IMR-90 (cell line): ENCODE measurements at regions not wholly inside any gene's neighbourhood (a gene's known extent, or its start where the extent isn't known, plus 50 kb on each side); places are given as distances from the start of the nearest gene placed in this dataset.

Experiments used
- ATAC-seq: fragments of 200-7000 bp; cut with Tn5 transposase; 2 replicates; pipeline ENCODE4 v1.9.1; 2020; ENCODE audit warnings: low read depth, mild to moderate bottlenecking, moderate library complexity
- BruUV-seq: library from RNA; stranded (reverse); fragments of 400-500 nt; replicated peaks from 2 replicates; lab custom pipeline; 2021; lab: Mats Ljungman, UMichigan
- CTCF ChIA-PET: fragments of 300-600 bp; formaldehyde crosslinking; extraction: SDS; loops from one replicate; lab custom pipeline; 2021; ENCODE audit warnings: antibody characterized with exemption; lab: Yijun Ruan, JAX
- POLR2A ChIA-PET: fragments of 300-600 bp; sonication (Branson Sonifier 250); formaldehyde crosslinking; loops from one replicate; lab custom pipeline; 2022; ENCODE audit warnings: antibody characterized with exemption; ENCODE audit not compliant: unreplicated experiment; lab: Charles Lee
- DNase-seq: peaks from one replicate; pipeline ENCODE4 v3.0.0; 2013
- H2AFZ ChIP-seq: replicated peaks from 2 replicates; pipeline ENCODE3; 2013; ENCODE audit warnings: low read length, mild to moderate bottlenecking; ENCODE audit not compliant: poor library complexity
- H2AK5ac ChIP-seq: 2 replicates; pipeline ENCODE4 v1.6.1; 2013; ENCODE audit warnings: low read depth, low read length, inconsistent platforms
- H2AK9ac ChIP-seq: replicated peaks from 2 replicates; pipeline ENCODE3; 2013; ENCODE audit warnings: mild to moderate bottlenecking, low read depth, low read length, moderate library complexity; ENCODE audit not compliant: poor library complexity
- H2BK120ac ChIP-seq: 2 replicates; pipeline ENCODE4 v1.6.1; 2013; ENCODE audit warnings: low read depth, low read length, inconsistent platforms
- H2BK15ac ChIP-seq: 3 replicates; pipeline ENCODE4 v1.6.1; 2013; ENCODE audit warnings: low read depth, low read length, inconsistent platforms
- H2BK20ac ChIP-seq: 2 replicates; pipeline ENCODE4 v1.6.1; 2013; ENCODE audit warnings: low read depth, mild to moderate bottlenecking, inconsistent platforms, low read length, moderate library complexity
- H2BK5ac ChIP-seq: 2 replicates; pipeline ENCODE4 v1.6.1; 2013; ENCODE audit warnings: mild to moderate bottlenecking, low read depth, low read length, inconsistent platforms; ENCODE audit not compliant: poor library complexity, severe bottlenecking
- H3K14ac ChIP-seq: replicated peaks from 2 replicates; pipeline ENCODE4 v1.6.1; 2013; ENCODE audit warnings: low read depth, low read length, inconsistent platforms
- H3K18ac ChIP-seq: 2 replicates; pipeline ENCODE4 v1.6.1; 2013; ENCODE audit warnings: low read depth, low read length, control low read depth
- H3K23ac ChIP-seq: 2 replicates; pipeline ENCODE4 v1.6.1; 2013; ENCODE audit warnings: low read depth, low read length, inconsistent platforms
- H3K27ac ChIP-seq: 2 replicates; pipeline ENCODE4 v1.5.1; 2013; ENCODE audit warnings: mild to moderate bottlenecking, control low read depth, low read length; ENCODE audit not compliant: insufficient read depth
- H3K27me3 ChIP-seq: 2 replicates; pipeline ENCODE4 v1.6.1; 2013; ENCODE audit warnings: low read length; ENCODE audit not compliant: control insufficient read depth, insufficient read depth
- H3K36me3 ChIP-seq: 2 replicates; pipeline ENCODE4 v1.6.1; 2013; ENCODE audit warnings: low read length, mixed read lengths; ENCODE audit not compliant: control insufficient read depth, insufficient read depth
- H3K4ac ChIP-seq: 2 replicates; pipeline ENCODE4 v1.6.1; 2013; ENCODE audit warnings: low read depth, low read length, inconsistent platforms
- H3K4me1 ChIP-seq: 2 replicates; pipeline ENCODE4 v1.6.1; 2013; ENCODE audit warnings: low read length, mixed read lengths; ENCODE audit not compliant: control insufficient read depth, insufficient read depth
- H3K4me2 ChIP-seq: 2 replicates; pipeline ENCODE4 v1.6.1; 2013; ENCODE audit warnings: low read depth, mild to moderate bottlenecking, control low read depth, low read length, moderate library complexity
- H3K4me3 ChIP-seq: 2 replicates; pipeline ENCODE4 v1.5.1; 2013; ENCODE audit warnings: low read depth, mild to moderate bottlenecking, control low read depth, low read length, moderate library complexity; ENCODE audit not compliant: insufficient read depth
- H3K56ac ChIP-seq: 2 replicates; pipeline ENCODE4 v1.6.1; 2013; ENCODE audit warnings: low read length, inconsistent platforms; ENCODE audit not compliant: insufficient read depth; ENCODE audit errors: extremely low read depth
- H3K79me1 ChIP-seq, 2 experiments: 2 replicates each; pipeline ENCODE4 v1.6.1; 2013; ENCODE audit warnings: low read length in 2 of 2, inconsistent platforms in 1 of 2, low read depth in 1 of 2
- H3K9ac ChIP-seq: 2 replicates; pipeline ENCODE4 v1.6.1; 2013; ENCODE audit warnings: low read depth, low read length, control low read depth
- H3K9me1 ChIP-seq: 2 replicates; pipeline ENCODE4 v1.6.1; 2013; ENCODE audit warnings: low read length, inconsistent platforms; ENCODE audit not compliant: insufficient read depth
- H3K9me3 ChIP-seq: 2 replicates; pipeline ENCODE4 v1.6.1; 2013; ENCODE audit warnings: low read length; ENCODE audit not compliant: control insufficient read depth, insufficient read depth
- H4K20me1 ChIP-seq: 2 replicates; pipeline ENCODE4 v1.6.1; 2013; ENCODE audit warnings: low read length, inconsistent platforms; ENCODE audit not compliant: insufficient read depth
- H4K5ac ChIP-seq: 2 replicates; pipeline ENCODE4 v1.6.1; 2013; ENCODE audit warnings: mild to moderate bottlenecking, low read depth, low read length, control low read depth
- H4K8ac ChIP-seq, 2 experiments: 2 replicates each; pipeline ENCODE4 v1.6.1; 2013; ENCODE audit warnings: low read depth in 2 of 2, low read length in 2 of 2, control low read depth in 1 of 2, inconsistent platforms in 1 of 2
- H4K91ac ChIP-seq: 2 replicates; pipeline ENCODE4 v1.6.1; 2013; ENCODE audit warnings: low read depth, low read length, inconsistent platforms; ENCODE audit not compliant: insufficient read depth
- BHLHE40 ChIP-seq: fragments of 150-350 bp; IDR thresholded peaks from 2 replicates; pipeline ENCODE4 v1.6.1; 2016; ENCODE audit warnings: mild to moderate bottlenecking, low read depth, low read length
- CEBPB ChIP-seq: IDR thresholded peaks from 2 replicates; pipeline ENCODE4 v1.6.1; 2012; ENCODE audit warnings: low read depth, low read length, improper control_type of control experiment
- CHD1 ChIP-seq: IDR thresholded peaks from 2 replicates; pipeline ENCODE4 v1.6.1; 2012; ENCODE audit warnings: low read depth, low read length, improper control_type of control experiment
- MXI1 ChIP-seq: IDR thresholded peaks from 2 replicates; pipeline ENCODE4 v1.6.1; 2012; ENCODE audit warnings: low read depth, mild to moderate bottlenecking, low read length, moderate library complexity, borderline replicate concordance
- NFE2L2 ChIP-seq: fragments of 150-350 bp; IDR thresholded peaks from 2 replicates; pipeline ENCODE4 v1.6.1; 2016; ENCODE audit warnings: low read depth, mild to moderate bottlenecking, low read length
- POLR2A ChIP-seq: IDR thresholded peaks from 2 replicates; pipeline ENCODE4 v1.6.1; 2012; ENCODE audit warnings: mild to moderate bottlenecking, low read depth, low read length
- RAD21 ChIP-seq: IDR thresholded peaks from 2 replicates; pipeline ENCODE4 v1.6.1; 2012; ENCODE audit warnings: low read length, improper control_type of control experiment
- RCOR1 ChIP-seq: IDR thresholded peaks from 2 replicates; pipeline ENCODE4 v1.6.1; 2012; ENCODE audit warnings: mild to moderate bottlenecking, low read length, improper control_type of control experiment; ENCODE audit not compliant: insufficient replicate concordance
- RFX5 ChIP-seq: IDR thresholded peaks from 2 replicates; pipeline ENCODE4 v1.8.0; 2012; ENCODE audit warnings: low read depth, mild to moderate bottlenecking, low read length, moderate library complexity
- whole genome bisulfite sequencing, 2 experiments: methylation state at CpG; one replicate each; pipeline versions ENCODE4 v1.1.5 to v1.1.7; 2013; ENCODE audit warnings: missing lambda C conversion rate in 2 of 2; ENCODE audit not compliant: insufficient read length in 1 of 2; ENCODE audit errors: extremely low coverage in 2 of 2; 5-methylcytosine and 5-hydroxymethylcytosine counted together
- dilution Hi-C: fragments of 300-500 bp; cut with HindIII; formaldehyde crosslinking; loops from one replicate; pipeline ENCODE4 v1.14.3; 2018; ENCODE audit warnings: low sequenced_read_pairs; ENCODE audit not compliant: unreplicated experiment
- in situ Hi-C: fragments of 300-500 bp; cut with MboI; formaldehyde crosslinking; loops from 3 replicates; pipeline ENCODE4 v1.14.3; 2019; ENCODE audit warnings: low sequenced_read_pairs, inconsistent platforms, mixed read lengths
- intact Hi-C: fragments of 100-400 bp; cut with micrococcal nuclease; formaldehyde crosslinking; loops from 2 replicates; pipeline ENCODE4 v1.10.0; 2022
- TF ChIP-seq, protein P1 (sequence below): fragments of 150-350 bp; IDR thresholded peaks from 2 replicates; pipeline ENCODE4 v1.6.1; 2017; ENCODE audit warnings: mild to moderate bottlenecking, antibody characterized with exemption, low read length, low read depth

DNA sequence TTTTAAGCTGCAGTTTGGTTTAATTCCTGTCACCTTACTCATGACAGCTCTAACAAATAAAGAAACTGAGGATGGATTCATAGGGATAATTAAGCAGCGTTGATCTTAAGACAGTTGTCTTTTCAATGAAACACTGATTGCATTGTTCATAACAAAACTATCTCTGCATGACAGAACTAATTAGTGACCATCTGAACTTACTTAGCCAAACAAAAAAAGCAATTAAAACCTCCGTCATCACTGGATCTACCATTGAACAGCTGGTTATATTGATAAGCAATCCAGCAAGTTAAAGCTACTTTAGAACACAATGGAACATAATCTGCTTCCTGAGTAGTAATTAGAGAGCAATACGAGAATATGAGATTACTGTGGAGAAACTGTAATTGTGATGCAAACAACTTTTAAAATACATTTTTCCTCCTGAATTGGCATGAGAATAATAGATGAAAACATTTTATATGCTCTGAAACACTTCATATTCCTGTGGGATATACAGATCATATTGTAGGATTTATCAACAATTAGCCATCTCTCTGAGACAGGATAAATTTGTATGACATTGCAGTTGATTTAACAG, 2576.8 kb downstream of the PCDH7 start:
- BruUV-seq: no TSS peak
- no CpG with 5 or more reads among the region's 3 CpGs for WGBS, 2 experiments
- Histone ChIP-seq H2BK5ac (no peak overlapping the region), H2AK5ac (no peak overlapping the region), H4K20me1 (no peaks in the 10 kb centered on the region), H3K23ac (no peak overlapping the region), H3K9me3 (peaks cover 4% of the 10 kb centered on the region; the same call in 1 of the 2 replicates), H3K27me3 (no peaks in the 10 kb centered on the region), H3K4me3 (no peak overlapping the region), H2BK120ac (no peak overlapping the region), H3K4me2 (no peak overlapping the region), H3K4me1 (no peaks in the 10 kb centered on the region), H3K27ac (no peak overlapping the region), H2BK15ac (no peak overlapping the region), H2BK20ac (no peak overlapping the region), H4K91ac (no peak overlapping the region), H3K4ac (no peak overlapping the region), H3K9ac (no peak overlapping the region), H3K36me3 (no peaks in the 10 kb centered on the region), H3K14ac (no peak overlapping the region), H3K79me1 (no peaks in the 10 kb centered on the region), H2AFZ (no peak overlapping the region), H4K5ac (no peak overlapping the region), H3K9me1 (no peaks in the 10 kb centered on the region), H4K8ac (no peak overlapping the region), H2AK9ac (no peak overlapping the region), H3K18ac (no peak overlapping the region), H3K56ac (no peak overlapping the region)
- DNase-seq (no peak), ATAC-seq (no peak)
- TF ChIP-seq RCOR1 (no peak), CHD1 (no peak), BHLHE40 (no peak), RFX5 (no peak), MXI1 (no peak), POLR2A (no peak), CEBPB (no peak), NFE2L2 (no peak), RAD21 (no peak)
- TF ChIP-seq, protein P1, sequence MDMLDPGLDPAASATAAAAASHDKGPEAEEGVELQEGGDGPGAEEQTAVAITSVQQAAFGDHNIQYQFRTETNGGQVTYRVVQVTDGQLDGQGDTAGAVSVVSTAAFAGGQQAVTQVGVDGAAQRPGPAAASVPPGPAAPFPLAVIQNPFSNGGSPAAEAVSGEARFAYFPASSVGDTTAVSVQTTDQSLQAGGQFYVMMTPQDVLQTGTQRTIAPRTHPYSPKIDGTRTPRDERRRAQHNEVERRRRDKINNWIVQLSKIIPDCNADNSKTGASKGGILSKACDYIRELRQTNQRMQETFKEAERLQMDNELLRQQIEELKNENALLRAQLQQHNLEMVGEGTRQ: no peak
- in situ Hi-C loops: no loop called here
- POLR2A ChIA-PET: no interaction called here
- CTCF ChIA-PET: no interaction called here
- dilution Hi-C loops: no loop called here
- intact Hi-C loops: no loop called here
